Tibial nerve (tissue), 4 donors: ENCODE measurements at regions not wholly inside any gene's neighbourhood (a gene's known extent, or its start where the extent isn't known, plus 50 kb on each side); places are given as distances from the start of the nearest gene placed in this dataset.

ENCODE experiments used
- DNase-seq, 2 donors: peaks; one replicate each; pipeline ENCODE4 v3.0.0-alpha.2; 2019; ENCODE audit warnings: low spot score in 2 of 2
- H3K27ac ChIP-seq, 4 donors: fragments of 200-600 bp; sonication (generic) in 3 of 4; one replicate each; pipeline ENCODE4 v1.5.1; 2017 to 2019; ENCODE audit warnings: mild to moderate bottlenecking in 1 of 4
- H3K27me3 ChIP-seq, 2 donors: fragments of 200-600 bp; sonication (generic) in 1 of 2; one replicate each; pipeline versions ENCODE4 v1.5.1 to v1.6.0; 2017 to 2019
- H3K36me3 ChIP-seq, 3 donors: fragments of 200-600 bp; sonication (generic); one replicate each; pipeline ENCODE4 v1.5.1; 2018 to 2019
- H3K4me1 ChIP-seq, 4 donors: fragments of 200-600 bp; sonication (generic) in 3 of 4; one replicate each; pipeline ENCODE4 v1.5.1; 2017 to 2019
- H3K4me3 ChIP-seq, 4 donors: fragments of 200-600 bp; sonication (generic) in 3 of 4; one replicate each; pipeline ENCODE4 v1.5.1; 2017 to 2019; ENCODE audit warnings: mild to moderate bottlenecking in 1 of 4, moderate library complexity in 1 of 4
- H3K9me3 ChIP-seq, 4 donors: fragments of 200-600 bp; sonication (generic) in 3 of 4; one replicate each; pipeline ENCODE4 v1.5.1; 2017 to 2019
- EP300 ChIP-seq, 2 donors: sonication (generic); formaldehyde crosslinking; IDR thresholded peaks; one replicate each; pipeline ENCODE4 v1.6.1; 2017; ENCODE audit warnings: antibody characterized with exemption in 2 of 2, mild to moderate bottlenecking in 1 of 2
- POLR2A ChIP-seq, 2 donors: fragments of 450-650 bp; IDR thresholded peaks; one replicate each; pipeline ENCODE4 v1.6.1; 2017; ENCODE audit warnings: antibody characterized with exemption in 2 of 2, mild to moderate bottlenecking in 2 of 2, moderate library complexity in 2 of 2
- WGBS, 2 donors: methylation state at CpG; one replicate each; pipeline ENCODE4 v1.1.5; 2018; 5-methylcytosine and 5-hydroxymethylcytosine counted together
- TF ChIP-seq, protein P1 (sequence below), 5 experiments: fragments of 200-600 bp in 3 of 5; fragments of 450-650 bp in 2 of 5; sonication (generic) in 3 of 5; IDR thresholded peaks; one replicate each; pipeline ENCODE4 v1.5.1; 2016 to 2019; ENCODE audit warnings: antibody characterized with exemption in 5 of 5, mild to moderate bottlenecking in 3 of 5, moderate library complexity in 2 of 5

DNA sequence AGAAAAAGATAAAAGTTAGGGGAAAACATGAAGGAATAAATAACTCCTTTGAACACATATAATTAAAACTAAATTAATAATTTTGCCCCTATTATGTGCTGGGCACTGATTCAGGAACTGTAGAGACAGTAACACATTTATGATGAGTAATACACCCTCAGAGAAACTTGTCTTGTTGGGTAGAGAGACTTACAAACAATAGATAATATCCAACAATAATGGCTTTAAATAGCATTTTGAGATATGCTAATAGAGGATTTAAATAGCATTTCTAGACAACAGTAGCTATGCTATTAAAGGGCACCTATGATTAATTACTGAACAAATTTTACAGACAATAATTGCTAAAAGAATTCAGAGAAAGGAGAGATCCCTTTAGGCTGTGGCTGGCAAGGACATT, 455.5 kb downstream of the NUF2 start:
- H3K4me1 ChIP-seq = no peaks in the 10 kb centered on the region
- no peaks in the 10 kb centered on the region for H3K36me3 ChIP-seq
- no peak overlapping the region for H3K27ac ChIP-seq
- no peaks in the 10 kb centered on the region for H3K27me3 ChIP-seq
- DNase-seq = no peak
- H3K4me3 ChIP-seq = no peak overlapping the region
- TF ChIP-seq POLR2A (IDR thresholded peaks at IDR 0.05) (no peak), EP300 (IDR thresholded peaks at IDR 0.05) (no peak)
- TF ChIP-seq, protein P1, sequence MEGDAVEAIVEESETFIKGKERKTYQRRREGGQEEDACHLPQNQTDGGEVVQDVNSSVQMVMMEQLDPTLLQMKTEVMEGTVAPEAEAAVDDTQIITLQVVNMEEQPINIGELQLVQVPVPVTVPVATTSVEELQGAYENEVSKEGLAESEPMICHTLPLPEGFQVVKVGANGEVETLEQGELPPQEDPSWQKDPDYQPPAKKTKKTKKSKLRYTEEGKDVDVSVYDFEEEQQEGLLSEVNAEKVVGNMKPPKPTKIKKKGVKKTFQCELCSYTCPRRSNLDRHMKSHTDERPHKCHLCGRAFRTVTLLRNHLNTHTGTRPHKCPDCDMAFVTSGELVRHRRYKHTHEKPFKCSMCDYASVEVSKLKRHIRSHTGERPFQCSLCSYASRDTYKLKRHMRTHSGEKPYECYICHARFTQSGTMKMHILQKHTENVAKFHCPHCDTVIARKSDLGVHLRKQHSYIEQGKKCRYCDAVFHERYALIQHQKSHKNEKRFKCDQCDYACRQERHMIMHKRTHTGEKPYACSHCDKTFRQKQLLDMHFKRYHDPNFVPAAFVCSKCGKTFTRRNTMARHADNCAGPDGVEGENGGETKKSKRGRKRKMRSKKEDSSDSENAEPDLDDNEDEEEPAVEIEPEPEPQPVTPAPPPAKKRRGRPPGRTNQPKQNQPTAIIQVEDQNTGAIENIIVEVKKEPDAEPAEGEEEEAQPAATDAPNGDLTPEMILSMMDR (IDR thresholded peaks at IDR 0.05) = no peak
- H3K9me3 ChIP-seq = peaks cover 0 to 32% (median 4%) of the 10 kb centered on the region in 4 donors

DNA sequence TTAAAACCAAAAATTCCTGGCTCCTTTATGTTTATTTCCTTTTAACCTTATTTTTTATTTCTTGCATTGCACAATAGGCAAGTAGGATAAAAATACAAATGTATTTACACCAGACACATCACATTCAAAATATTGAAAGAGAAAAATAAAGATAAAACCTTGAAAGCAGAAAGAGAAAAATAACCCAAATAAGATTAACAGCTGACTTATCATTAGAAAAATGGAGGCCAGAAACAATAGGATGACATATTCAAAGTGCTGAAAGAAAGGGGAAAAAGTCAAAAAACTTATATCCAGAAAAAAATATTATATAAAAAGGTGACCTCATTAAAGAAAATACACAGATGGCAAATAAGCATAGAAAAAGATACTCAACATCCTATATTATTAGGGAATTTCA, 459.4 kb downstream of the NUF2 start:
- H3K36me3 ChIP-seq = no peaks in the 10 kb centered on the region
- no peak for TF ChIP-seq POLR2A (IDR thresholded peaks at IDR 0.05)
- TF ChIP-seq, protein P1 (IDR thresholded peaks at IDR 0.05) = no peak

DNA sequence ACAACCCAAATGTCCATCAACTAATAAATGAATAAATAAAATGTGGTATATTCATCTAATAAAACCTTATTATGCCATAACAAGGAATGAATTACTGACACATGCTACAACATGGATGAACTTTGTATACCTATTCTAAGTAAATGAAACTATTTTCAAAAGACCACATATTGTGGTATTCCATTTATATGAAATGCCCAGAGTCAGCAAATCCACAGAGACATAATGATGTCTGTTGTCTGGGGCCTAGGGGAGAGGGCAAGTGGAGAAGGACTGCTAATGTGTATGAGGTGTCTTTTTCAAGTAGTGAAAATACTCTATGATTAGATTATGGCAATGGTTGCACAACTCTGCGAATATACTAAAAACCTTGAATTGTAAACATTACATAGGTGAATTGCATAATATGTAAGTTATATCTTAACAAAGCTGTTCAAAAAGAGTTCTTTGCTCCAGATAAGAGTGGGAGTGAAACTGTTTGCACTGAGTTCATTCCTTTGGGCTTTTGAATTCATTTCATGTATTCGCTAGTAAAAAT, 464.2 kb downstream of the NUF2 start:
- Histone ChIP-seq H3K27ac (no peak overlapping the region), H3K4me1 (no peaks in the 10 kb centered on the region), H3K36me3 (no peaks in the 10 kb centered on the region), H3K9me3 (peaks cover 0 to 12% (median 3%) of the 10 kb centered on the region in 4 donors), H3K27me3 (no peaks in the 10 kb centered on the region), H3K4me3 (no peak overlapping the region)
- DNase-seq = no peak
- WGBS, 2 donors = 78 to 86% methylated on average over 2 of the region's 2 CpGs
- TF ChIP-seq POLR2A (IDR thresholded peaks at IDR 0.05) (no peak), EP300 (IDR thresholded peaks at IDR 0.05) (no peak)
- TF ChIP-seq, protein P1 (IDR thresholded peaks at IDR 0.05) = no peak

More for the DNA sequence above, 459.4 kb downstream of the NUF2 start:
- no peak overlapping the region for H3K27ac ChIP-seq
- H3K4me3 ChIP-seq = no peak overlapping the region
- H3K9me3 ChIP-seq = peaks cover 0 to 32% (median 4%) of the 10 kb centered on the region in 4 donors
- H3K27me3 ChIP-seq = no peaks in the 10 kb centered on the region
- DNase-seq = no peak
- no peaks in the 10 kb centered on the region for H3K4me1 ChIP-seq

DNA sequence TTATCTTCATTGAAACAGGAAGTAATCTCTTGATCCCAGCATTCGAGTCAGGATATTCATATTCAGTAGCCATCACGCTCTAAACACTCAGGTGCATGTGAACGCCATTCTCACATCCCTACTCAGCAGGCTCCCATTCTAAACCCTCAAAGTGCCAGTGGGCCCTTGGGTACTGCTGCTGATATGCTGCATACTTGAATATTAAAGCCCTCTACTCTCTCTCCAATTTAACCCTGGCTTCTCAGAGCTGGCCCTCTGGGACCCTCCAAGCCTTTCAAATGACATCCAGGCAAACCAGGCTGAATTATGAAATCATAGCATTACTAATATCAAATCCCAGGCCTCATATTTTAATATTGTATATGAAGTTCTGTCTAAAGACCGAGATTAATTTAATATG, 468.2 kb downstream of the NUF2 start:
- Histone ChIP-seq H3K9me3 (peaks cover 0 to 6% (median 0%) of the 10 kb centered on the region in 4 donors), H3K36me3 (no peaks in the 10 kb centered on the region), H3K27ac (no peak overlapping the region), H3K4me3 (no peak overlapping the region), H3K4me1 (no peaks in the 10 kb centered on the region), H3K27me3 (no peaks in the 10 kb centered on the region)
- DNase-seq = no peak
- no peak for TF ChIP-seq POLR2A (IDR thresholded peaks at IDR 0.05)
- TF ChIP-seq, protein P1 (IDR thresholded peaks at IDR 0.05) = no peak
- TF ChIP-seq EP300 (IDR thresholded peaks at IDR 0.05) = no peak
- WGBS, 2 donors = 88 to 90% methylated on average over 4 of the region's 4 CpGs

DNA sequence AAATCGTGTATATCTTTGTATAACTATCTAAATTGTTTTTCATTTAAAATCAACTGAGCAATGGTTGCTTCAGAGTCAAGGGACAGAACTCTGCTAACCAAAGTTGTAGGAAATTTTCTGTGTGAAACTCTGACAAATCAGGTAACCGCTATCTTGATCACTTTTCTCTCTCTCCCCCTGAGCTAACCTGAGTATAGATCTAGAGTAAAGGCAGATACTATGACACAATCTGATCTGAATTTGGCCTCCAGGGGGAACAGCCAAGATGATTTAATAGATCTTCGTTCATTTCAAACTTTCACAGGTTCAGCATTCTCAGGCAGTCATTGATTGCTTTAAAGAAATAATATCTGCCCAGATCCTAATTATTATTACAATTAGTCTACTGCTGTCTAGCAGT, 472.8 kb downstream of the NUF2 start:
- no peaks in the 10 kb centered on the region for H3K4me1 ChIP-seq
- no peaks in the 10 kb centered on the region for H3K27me3 ChIP-seq
- no peak overlapping the region for H3K4me3 ChIP-seq
- no peaks in the 10 kb centered on the region for H3K36me3 ChIP-seq
- DNase-seq = no peak
- H3K9me3 ChIP-seq = peaks cover 0 to 6% (median 0%) of the 10 kb centered on the region in 4 donors
- no peak overlapping the region for H3K27ac ChIP-seq
- WGBS, 2 donors = 64 to 71% methylated on average over 3 of the region's 3 CpGs
- TF ChIP-seq POLR2A (IDR thresholded peaks at IDR 0.05) (no peak), EP300 (IDR thresholded peaks at IDR 0.05) (no peak)
- TF ChIP-seq, protein P1 (IDR thresholded peaks at IDR 0.05) = no peak
